ACC112 (cell line): ENCODE measurements at regions not wholly inside any gene's neighbourhood (a gene's known extent, or its start where the extent isn't known, plus 50 kb on each side); places are given as distances from the start of the nearest gene placed in this dataset.

Experiments
- H2AFZ ChIP-seq: fragments of 200-600 bp; sonication (generic); one replicate; pipeline ENCODE4 v1.6.0; 2017; ENCODE audit warnings: antibody characterized with exemption, low read length; ENCODE audit not compliant: unreplicated experiment
- H3K27ac ChIP-seq: fragments of 200-600 bp; sonication (generic); 2 replicates; pipeline ENCODE4 v1.5.1; 2014; ENCODE audit warnings: low read depth, mild to moderate bottlenecking, antibody characterized with exemption, low read length, moderate library complexity
- H3K27me3 ChIP-seq: fragments of 200-600 bp; sonication (generic); 2 replicates; pipeline ENCODE4 v1.6.1; 2014; ENCODE audit warnings: mild to moderate bottlenecking, antibody characterized with exemption, low read length, moderate library complexity, mixed read lengths; ENCODE audit not compliant: insufficient read depth
- H3K36me3 ChIP-seq: fragments of 200-600 bp; sonication (generic); 2 replicates; pipeline ENCODE4 v1.6.1; 2016; ENCODE audit warnings: mild to moderate bottlenecking, antibody characterized with exemption, low read length, moderate library complexity, mixed read lengths; ENCODE audit not compliant: insufficient read depth
- H3K4me1 ChIP-seq: fragments of 200-600 bp; sonication (generic); one replicate; pipeline ENCODE4 v1.6.1; 2016; ENCODE audit warnings: low read length, mixed read lengths; ENCODE audit not compliant: insufficient read depth, unreplicated experiment, control insufficient read depth
- H3K4me3 ChIP-seq: fragments of 200-600 bp; sonication (generic); 2 replicates; pipeline ENCODE4 v1.5.1; 2014; ENCODE audit warnings: mild to moderate bottlenecking, low read depth, low read length
- H3K79me2 ChIP-seq: fragments of 200-600 bp; sonication (generic); one replicate; pipeline ENCODE4 v1.6.0; 2016; ENCODE audit warnings: low read length; ENCODE audit not compliant: control insufficient read depth, unreplicated experiment, insufficient read depth

DNA sequence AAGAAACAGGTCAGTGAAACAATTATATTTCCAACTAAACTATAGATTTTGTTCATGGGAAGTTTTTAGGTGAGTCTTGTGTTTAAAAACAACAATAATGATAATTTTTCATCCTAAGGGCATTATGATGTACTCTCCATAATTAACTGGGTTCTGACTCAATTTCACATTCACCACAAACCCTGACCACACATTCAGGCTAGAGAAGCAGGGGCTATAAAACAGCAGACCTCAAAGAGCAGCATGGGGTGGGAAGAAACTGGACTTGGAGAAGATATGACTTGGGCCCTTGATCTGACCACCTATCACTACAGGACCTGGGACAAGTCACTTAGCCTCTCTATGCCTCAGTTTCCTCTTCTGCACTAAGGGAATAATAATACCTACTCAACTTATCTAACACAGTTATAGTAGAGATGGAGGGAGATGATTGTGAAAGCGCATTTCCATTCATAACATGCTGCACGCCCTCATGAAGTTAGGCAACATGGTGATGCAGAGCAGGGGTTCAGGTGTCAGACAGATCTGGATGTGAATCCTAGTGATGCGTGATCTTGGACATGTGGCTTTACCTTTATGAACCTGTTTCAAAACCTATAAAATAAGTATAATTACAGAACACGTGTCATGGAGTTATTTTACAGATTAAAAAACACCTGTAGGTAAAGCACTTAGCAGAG, 63.0 kb upstream of the ACP3 start:
- peaks cover 20% of the 10 kb centered on the region for H3K4me1 ChIP-seq
- no peaks in the 10 kb centered on the region for H3K27me3 ChIP-seq
- H3K79me2 ChIP-seq: no peaks in the 10 kb centered on the region
- peak overlapping the region; percentile 48 for H2AFZ ChIP-seq
- no peaks in the 10 kb centered on the region for H3K36me3 ChIP-seq
- H3K27ac ChIP-seq: peak overlapping the region; percentile 75
- H3K4me3 ChIP-seq: peak overlapping the region; percentile 42; the same call in 1 of the 2 replicates

GRCh38 chr3:132255041-132255745, 62.0 kb upstream of the ACP3 start:
- peaks cover 20% of the 10 kb centered on the region for H3K4me1 ChIP-seq
- H2AFZ ChIP-seq: peak overlapping the region; percentile 48
- H3K4me3 ChIP-seq: peak overlapping the region; percentile 42
- no peaks in the 10 kb centered on the region for H3K79me2 ChIP-seq
- H3K27ac ChIP-seq: peak overlapping the region; percentile 75
- no peaks in the 10 kb centered on the region for H3K36me3 ChIP-seq
- no peaks in the 10 kb centered on the region for H3K27me3 ChIP-seq

- H3K36me3 ChIP-seq: no peaks in the 10 kb centered on the region
- peaks cover 20% of the 10 kb centered on the region for H3K4me1 ChIP-seq
- no peak overlapping the region for H3K4me3 ChIP-seq
- H3K27me3 ChIP-seq: no peaks in the 10 kb centered on the region
- no peak overlapping the region for H2AFZ ChIP-seq
- no peaks in the 10 kb centered on the region for H3K79me2 ChIP-seq
- no peak overlapping the region for H3K27ac ChIP-seq
Observed at GRCh38 chr3:132256989-132257388, 60.2 kb upstream of the ACP3 start.

DNA sequence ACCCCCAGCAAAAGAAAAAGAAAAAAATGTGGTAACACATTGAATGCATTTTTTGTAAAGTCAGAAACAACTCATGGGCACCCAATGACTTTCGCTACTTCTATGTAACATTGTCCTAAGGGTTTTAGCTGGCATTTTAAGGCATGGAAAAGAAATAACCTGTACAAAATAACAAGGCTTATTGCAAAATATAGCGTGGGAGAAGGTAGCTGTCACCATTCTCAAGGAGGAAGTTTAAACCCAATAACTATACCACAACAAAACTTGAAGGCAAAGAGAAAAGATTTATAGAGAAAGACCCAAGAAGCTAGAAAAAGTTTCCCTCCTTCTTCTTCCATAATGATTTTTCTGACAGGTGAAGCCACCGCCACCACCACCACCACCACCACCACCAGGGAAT, 55.7 kb upstream of the ACP3 start:
- Histone ChIP-seq H3K27ac (no peak overlapping the region), H3K36me3 (no peaks in the 10 kb centered on the region), H3K79me2 (no peaks in the 10 kb centered on the region), H3K27me3 (no peaks in the 10 kb centered on the region), H2AFZ (no peak overlapping the region), H3K4me1 (no peaks in the 10 kb centered on the region), H3K4me3 (no peak overlapping the region)

GRCh38 chr3:132262305-132262704, 54.9 kb upstream of the ACP3 start:
- Histone ChIP-seq H3K27ac (no peak overlapping the region), H2AFZ (no peak overlapping the region), H3K79me2 (no peaks in the 10 kb centered on the region), H3K4me3 (no peak overlapping the region), H3K4me1 (no peaks in the 10 kb centered on the region), H3K36me3 (no peaks in the 10 kb centered on the region), H3K27me3 (no peaks in the 10 kb centered on the region)

GRCh38 chr3:132262956-132263355, 54.3 kb upstream of the ACP3 start:
- no peak overlapping the region for H3K27ac ChIP-seq
- H3K4me3 ChIP-seq: no peak overlapping the region
- no peaks in the 10 kb centered on the region for H3K27me3 ChIP-seq
- no peaks in the 10 kb centered on the region for H3K36me3 ChIP-seq
- no peaks in the 10 kb centered on the region for H3K79me2 ChIP-seq
- H2AFZ ChIP-seq: no peak overlapping the region
- no peaks in the 10 kb centered on the region for H3K4me1 ChIP-seq

DNA sequence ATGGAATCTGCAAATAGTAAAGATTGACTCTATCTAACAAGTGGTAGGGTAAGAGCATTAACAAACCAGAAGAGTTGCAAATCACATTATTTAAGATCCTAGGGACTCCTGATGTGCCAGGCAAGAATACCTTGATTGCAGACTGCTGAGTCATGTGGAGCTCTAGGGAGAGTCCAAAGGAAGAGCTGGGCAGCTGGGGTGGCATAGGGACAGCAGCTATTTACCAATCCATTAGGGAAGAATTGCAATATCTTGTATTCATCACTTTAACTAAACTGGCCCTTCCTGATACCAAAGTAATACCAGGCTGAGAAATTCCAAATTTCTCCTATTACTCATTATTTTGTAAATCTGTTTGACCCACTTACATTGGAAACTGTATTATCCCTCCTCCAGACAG, 52.2 kb upstream of the ACP3 start:
- no peaks in the 10 kb centered on the region for H3K79me2 ChIP-seq
- no peaks in the 10 kb centered on the region for H3K36me3 ChIP-seq
- H3K4me1 ChIP-seq: no peaks in the 10 kb centered on the region
- no peak overlapping the region for H3K27ac ChIP-seq
- H3K4me3 ChIP-seq: no peak overlapping the region
- no peaks in the 10 kb centered on the region for H3K27me3 ChIP-seq
- no peak overlapping the region for H2AFZ ChIP-seq

GRCh38 chr3:132265488-132265887, 51.7 kb upstream of the ACP3 start:
- Histone ChIP-seq H3K79me2 (no peaks in the 10 kb centered on the region), H3K36me3 (no peaks in the 10 kb centered on the region), H3K4me1 (no peaks in the 10 kb centered on the region), H3K27me3 (no peaks in the 10 kb centered on the region), H2AFZ (no peak overlapping the region), H3K4me3 (no peak overlapping the region), H3K27ac (no peak overlapping the region)

DNA sequence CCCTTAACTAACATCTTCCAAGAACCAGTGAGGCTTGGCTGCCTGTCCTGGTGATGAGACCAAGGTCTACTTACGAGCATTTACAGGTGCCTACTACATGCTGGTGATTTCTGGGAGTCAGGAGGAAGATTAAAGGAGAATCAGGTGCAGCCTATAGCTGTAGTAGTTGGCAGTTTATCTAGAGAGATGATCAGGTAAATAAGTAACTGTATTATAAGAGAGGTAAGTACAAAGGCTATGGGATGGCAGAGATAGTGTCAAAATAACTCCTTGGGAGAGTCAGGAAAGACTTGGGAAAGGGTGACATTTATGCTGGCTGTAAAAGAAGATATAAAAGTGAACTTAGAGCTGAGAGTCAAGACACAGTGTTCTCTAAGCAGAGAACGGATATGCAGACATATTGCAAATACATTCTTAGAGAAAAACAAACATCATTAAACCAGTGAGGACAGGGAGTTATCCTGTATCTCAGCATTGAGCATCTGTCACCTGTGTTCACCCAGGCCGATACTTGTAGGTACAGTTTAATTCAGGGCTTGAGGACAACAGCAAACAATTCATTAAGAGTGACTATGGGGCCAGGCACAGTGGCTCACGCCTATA, 49.7 kb upstream of the ACP3 start:
- Histone ChIP-seq H3K27me3 (no peaks in the 10 kb centered on the region), H3K4me3 (no peak overlapping the region), H3K36me3 (no peaks in the 10 kb centered on the region), H3K79me2 (no peaks in the 10 kb centered on the region), H2AFZ (no peak overlapping the region), H3K4me1 (no peaks in the 10 kb centered on the region), H3K27ac (no peak overlapping the region)
